Neural cell (in vitro differentiated cells): ENCODE measurements at regions not wholly inside any gene's neighbourhood (a gene's known extent, or its start where the extent isn't known, plus 50 kb on each side); places are given as distances from the start of the nearest gene placed in this dataset.

ENCODE experiments used
- H2AFZ ChIP-seq: fragments of 200-600, 300-800 bp; sonication (generic), shearing (Covaris generic); 2 replicates; pipeline ENCODE4 v1.6.0; 2014; ENCODE audit warnings: low read depth, mild to moderate bottlenecking, antibody characterized with exemption, low read length, moderate library complexity
- H3F3A ChIP-seq: fragments of 200-600 bp; shearing (Covaris generic); 2 replicates; pipeline ENCODE4 v1.6.1; 2016; ENCODE audit warnings: mild to moderate bottlenecking, moderate library complexity, mixed read lengths, antibody characterized with exemption, low read length; ENCODE audit not compliant: insufficient read depth, poor library complexity, severe bottlenecking
- H3K27ac ChIP-seq: fragments of 200-600, 300-800 bp; sonication (generic), shearing (Covaris generic); 2 replicates; pipeline ENCODE4 v1.5.1; 2014; ENCODE audit warnings: mild to moderate bottlenecking, low read length, moderate library complexity
- H3K27me3 ChIP-seq: fragments of 300-800, 200-600 bp; sonication (generic), shearing (Covaris generic); 2 replicates; pipeline ENCODE4 v1.6.0; 2014; ENCODE audit warnings: mild to moderate bottlenecking, low read depth, low read length, moderate library complexity; ENCODE audit not compliant: insufficient read depth
- H3K36me3 ChIP-seq: fragments of 300-800, 200-600 bp; sonication (generic), shearing (Covaris generic); 2 replicates; pipeline ENCODE4 v1.5.1; 2014; ENCODE audit warnings: mild to moderate bottlenecking, antibody characterized with exemption, low read length, moderate library complexity; ENCODE audit not compliant: insufficient read depth
- H3K4me2 ChIP-seq: fragments of 300-800, 200-600 bp; sonication (generic), shearing (Covaris generic); 2 replicates; pipeline ENCODE4 v1.6.0; 2014; ENCODE audit warnings: mild to moderate bottlenecking, low read length
- H3K4me3 ChIP-seq: fragments of 300-800, 200-600 bp; sonication (generic), shearing (Covaris generic); 2 replicates; pipeline ENCODE4 v1.5.1; 2014; ENCODE audit warnings: mild to moderate bottlenecking, low read length, moderate library complexity
- H3K79me2 ChIP-seq: fragments of 200-600 bp; shearing (Covaris generic); replicated peaks from 2 replicates; pipeline ENCODE4 v1.6.0; 2014; ENCODE audit warnings: mild to moderate bottlenecking, low read length, moderate library complexity; ENCODE audit not compliant: insufficient read depth
- H3K9ac ChIP-seq: fragments of 300-800, 200-600 bp; sonication (generic), shearing (Covaris generic); 2 replicates; pipeline ENCODE4 v1.6.1; 2016; ENCODE audit warnings: mild to moderate bottlenecking, low read length, mixed read lengths
- H3K9me2 ChIP-seq: fragments of 200-600 bp; shearing (Covaris generic); 2 replicates; pipeline ENCODE4 v1.6.1; 2016; ENCODE audit warnings: mild to moderate bottlenecking, low read length, mixed read lengths; ENCODE audit not compliant: insufficient read depth
- H3K9me3 ChIP-seq: fragments of 200-600, 300-800 bp; sonication (generic), shearing (Covaris generic); 2 replicates; pipeline ENCODE4 v1.6.1; 2016; ENCODE audit warnings: mild to moderate bottlenecking, mixed run types, low read length, moderate library complexity, mixed read lengths
- H4K20me1 ChIP-seq: fragments of 200-600 bp; shearing (Covaris generic); 2 replicates; pipeline ENCODE4 v1.6.1; 2016; ENCODE audit warnings: mild to moderate bottlenecking, mixed run types; ENCODE audit not compliant: insufficient read depth
- EP300 ChIP-seq: fragments of 450-650 bp; conservative IDR thresholded peaks from 2 replicates; pipeline ENCODE4 v1.6.1; 2014; ENCODE audit warnings: antibody characterized with exemption, mild to moderate bottlenecking, moderate library complexity; ENCODE audit not compliant: poor library complexity, severe bottlenecking
- EZH2 ChIP-seq: fragments of 200-600, 300-800 bp; shearing (Covaris generic), sonication (generic); IDR thresholded peaks from 2 replicates; pipeline ENCODE4 v1.6.1; 2014; ENCODE audit warnings: antibody characterized with exemption, low read length, borderline replicate concordance, mild to moderate bottlenecking; ENCODE audit not compliant: insufficient read depth, poor library complexity, severe bottlenecking
- MXI1 ChIP-seq: fragments of 450-650 bp; conservative IDR thresholded peaks from 2 replicates; pipeline ENCODE4 v1.6.1; 2014; ENCODE audit warnings: antibody characterized with exemption, mild to moderate bottlenecking; ENCODE audit not compliant: poor library complexity, severe bottlenecking
- POLR2AphosphoS5 ChIP-seq: IDR thresholded peaks from 2 replicates; pipeline ENCODE4 v1.6.1; 2012
- RAD21 ChIP-seq: fragments of 450-650 bp; conservative IDR thresholded peaks from 2 replicates; pipeline ENCODE4 v1.6.1; 2014; ENCODE audit warnings: antibody characterized with exemption, mild to moderate bottlenecking, moderate library complexity
- SMC3 ChIP-seq: fragments of 450-650 bp; conservative IDR thresholded peaks from 2 replicates; pipeline ENCODE4 v1.6.1; 2014; ENCODE audit warnings: antibody characterized with exemption, mild to moderate bottlenecking, moderate library complexity; ENCODE audit not compliant: poor library complexity
- TAF1 ChIP-seq: IDR thresholded peaks from 2 replicates; pipeline ENCODE4 v1.6.1; 2012; ENCODE audit warnings: low read depth
- TF ChIP-seq, protein P1 (sequence below): IDR thresholded peaks from 2 replicates; pipeline ENCODE4 v1.6.1; 2012; ENCODE audit warnings: borderline replicate concordance
- TF ChIP-seq, protein P2 (sequence below): fragments of 450-650 bp; IDR thresholded peaks from 2 replicates; pipeline ENCODE4 v1.5.1; 2014; ENCODE audit warnings: antibody characterized with exemption, mild to moderate bottlenecking, moderate library complexity; ENCODE audit not compliant: poor library complexity, severe bottlenecking

GRCh38 chr18:29378651-29379136 is 1201.8 kb upstream of the CDH2 start:
- no peak overlapping the region for H3K4me2 ChIP-seq
- TF ChIP-seq, protein P1, sequence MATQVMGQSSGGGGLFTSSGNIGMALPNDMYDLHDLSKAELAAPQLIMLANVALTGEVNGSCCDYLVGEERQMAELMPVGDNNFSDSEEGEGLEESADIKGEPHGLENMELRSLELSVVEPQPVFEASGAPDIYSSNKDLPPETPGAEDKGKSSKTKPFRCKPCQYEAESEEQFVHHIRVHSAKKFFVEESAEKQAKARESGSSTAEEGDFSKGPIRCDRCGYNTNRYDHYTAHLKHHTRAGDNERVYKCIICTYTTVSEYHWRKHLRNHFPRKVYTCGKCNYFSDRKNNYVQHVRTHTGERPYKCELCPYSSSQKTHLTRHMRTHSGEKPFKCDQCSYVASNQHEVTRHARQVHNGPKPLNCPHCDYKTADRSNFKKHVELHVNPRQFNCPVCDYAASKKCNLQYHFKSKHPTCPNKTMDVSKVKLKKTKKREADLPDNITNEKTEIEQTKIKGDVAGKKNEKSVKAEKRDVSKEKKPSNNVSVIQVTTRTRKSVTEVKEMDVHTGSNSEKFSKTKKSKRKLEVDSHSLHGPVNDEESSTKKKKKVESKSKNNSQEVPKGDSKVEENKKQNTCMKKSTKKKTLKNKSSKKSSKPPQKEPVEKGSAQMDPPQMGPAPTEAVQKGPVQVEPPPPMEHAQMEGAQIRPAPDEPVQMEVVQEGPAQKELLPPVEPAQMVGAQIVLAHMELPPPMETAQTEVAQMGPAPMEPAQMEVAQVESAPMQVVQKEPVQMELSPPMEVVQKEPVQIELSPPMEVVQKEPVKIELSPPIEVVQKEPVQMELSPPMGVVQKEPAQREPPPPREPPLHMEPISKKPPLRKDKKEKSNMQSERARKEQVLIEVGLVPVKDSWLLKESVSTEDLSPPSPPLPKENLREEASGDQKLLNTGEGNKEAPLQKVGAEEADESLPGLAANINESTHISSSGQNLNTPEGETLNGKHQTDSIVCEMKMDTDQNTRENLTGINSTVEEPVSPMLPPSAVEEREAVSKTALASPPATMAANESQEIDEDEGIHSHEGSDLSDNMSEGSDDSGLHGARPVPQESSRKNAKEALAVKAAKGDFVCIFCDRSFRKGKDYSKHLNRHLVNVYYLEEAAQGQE = no peak
- TF ChIP-seq EZH2 = no peak
- no peak for TF ChIP-seq POLR2AphosphoS5
- TF ChIP-seq MXI1 = no peak
- TF ChIP-seq EP300 = no peak
- no peak for TF ChIP-seq RAD21
- TF ChIP-seq, protein P2, sequence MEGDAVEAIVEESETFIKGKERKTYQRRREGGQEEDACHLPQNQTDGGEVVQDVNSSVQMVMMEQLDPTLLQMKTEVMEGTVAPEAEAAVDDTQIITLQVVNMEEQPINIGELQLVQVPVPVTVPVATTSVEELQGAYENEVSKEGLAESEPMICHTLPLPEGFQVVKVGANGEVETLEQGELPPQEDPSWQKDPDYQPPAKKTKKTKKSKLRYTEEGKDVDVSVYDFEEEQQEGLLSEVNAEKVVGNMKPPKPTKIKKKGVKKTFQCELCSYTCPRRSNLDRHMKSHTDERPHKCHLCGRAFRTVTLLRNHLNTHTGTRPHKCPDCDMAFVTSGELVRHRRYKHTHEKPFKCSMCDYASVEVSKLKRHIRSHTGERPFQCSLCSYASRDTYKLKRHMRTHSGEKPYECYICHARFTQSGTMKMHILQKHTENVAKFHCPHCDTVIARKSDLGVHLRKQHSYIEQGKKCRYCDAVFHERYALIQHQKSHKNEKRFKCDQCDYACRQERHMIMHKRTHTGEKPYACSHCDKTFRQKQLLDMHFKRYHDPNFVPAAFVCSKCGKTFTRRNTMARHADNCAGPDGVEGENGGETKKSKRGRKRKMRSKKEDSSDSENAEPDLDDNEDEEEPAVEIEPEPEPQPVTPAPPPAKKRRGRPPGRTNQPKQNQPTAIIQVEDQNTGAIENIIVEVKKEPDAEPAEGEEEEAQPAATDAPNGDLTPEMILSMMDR = no peak
- no peak overlapping the region for H3K4me3 ChIP-seq
- no peaks in the 10 kb centered on the region for H3K9me3 ChIP-seq
- H4K20me1 ChIP-seq = no peaks in the 10 kb centered on the region
- H3K9me2 ChIP-seq = no peaks in the 10 kb centered on the region
- H3K36me3 ChIP-seq = no peaks in the 10 kb centered on the region
- H3K79me2 ChIP-seq = no peaks in the 10 kb centered on the region
- H3K27me3 ChIP-seq = no peaks in the 10 kb centered on the region
- H2AFZ ChIP-seq = no peak overlapping the region
- H3K27ac ChIP-seq = no peak overlapping the region
- H3F3A ChIP-seq = no peaks in the 10 kb centered on the region
- H3K9ac ChIP-seq = no peak overlapping the region

DNA sequence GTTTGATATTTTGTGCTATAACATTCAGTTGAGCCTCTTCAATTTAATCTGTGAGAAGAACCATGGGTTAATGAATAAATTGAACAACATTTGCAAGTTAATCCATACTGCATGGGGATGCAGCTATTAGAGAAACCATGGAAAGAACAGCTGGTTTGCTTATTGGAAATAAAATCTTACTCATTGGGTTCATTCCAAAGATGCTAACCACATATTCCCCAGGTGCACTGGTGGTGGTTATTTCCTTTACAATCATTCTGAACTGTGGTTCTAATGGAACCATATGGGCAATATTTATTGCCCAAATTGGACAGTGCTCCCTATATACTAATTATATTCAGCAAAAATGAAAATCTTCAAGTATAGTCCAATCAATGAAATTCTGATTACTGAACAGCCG is 1200.4 kb upstream of the CDH2 start:
- no peaks in the 10 kb centered on the region for H3K9me3 ChIP-seq
- TF ChIP-seq EZH2 (no peak), SMC3 (no peak), RAD21 (no peak), EP300 (no peak)
- no peaks in the 10 kb centered on the region for H3K36me3 ChIP-seq
- no peak overlapping the region for H2AFZ ChIP-seq
- H3K9me2 ChIP-seq = no peaks in the 10 kb centered on the region
- no peaks in the 10 kb centered on the region for H3K79me2 ChIP-seq
- H3F3A ChIP-seq = no peaks in the 10 kb centered on the region
- H3K4me2 ChIP-seq = no peak overlapping the region
- H3K27ac ChIP-seq = no peak overlapping the region
- H3K9ac ChIP-seq = no peak overlapping the region
- H3K27me3 ChIP-seq = no peaks in the 10 kb centered on the region
- no peaks in the 10 kb centered on the region for H4K20me1 ChIP-seq
- H3K4me3 ChIP-seq = no peak overlapping the region

DNA sequence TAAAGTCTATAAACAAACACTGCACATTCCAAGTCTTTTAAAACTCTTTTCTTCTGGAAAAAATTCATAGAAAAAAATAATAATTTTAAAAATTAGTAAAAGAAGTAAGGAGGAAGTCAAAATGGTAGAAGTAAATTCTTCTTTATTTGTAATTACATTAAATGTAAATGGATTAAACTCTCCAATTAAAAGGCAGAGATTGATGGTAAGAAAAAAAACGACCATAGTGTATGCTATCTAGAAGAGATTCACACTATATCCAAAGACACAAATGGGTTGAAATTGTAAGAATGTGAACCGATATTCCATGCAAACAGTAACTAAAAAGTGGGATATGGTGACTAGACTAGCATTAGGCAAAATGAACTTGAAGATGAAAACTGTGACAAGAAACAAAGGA is 1196.1 kb upstream of the CDH2 start:
- no peaks in the 10 kb centered on the region for H4K20me1 ChIP-seq
- TF ChIP-seq EP300 (no peak), MXI1 (no peak), TAF1 (no peak), POLR2AphosphoS5 (no peak), SMC3 (no peak), RAD21 (no peak), EZH2 (no peak)
- TF ChIP-seq, protein P1 = no peak
- TF ChIP-seq, protein P2 = no peak
- no peaks in the 10 kb centered on the region for H3K9me2 ChIP-seq
- H3K79me2 ChIP-seq = no peaks in the 10 kb centered on the region
- no peaks in the 10 kb centered on the region for H3K27me3 ChIP-seq
- no peak overlapping the region for H3K4me2 ChIP-seq
- H3K4me3 ChIP-seq = no peak overlapping the region
- H2AFZ ChIP-seq = no peak overlapping the region
- no peaks in the 10 kb centered on the region for H3F3A ChIP-seq
- H3K27ac ChIP-seq = no peak overlapping the region
- no peaks in the 10 kb centered on the region for H3K9me3 ChIP-seq
- H3K36me3 ChIP-seq = no peaks in the 10 kb centered on the region
- no peak overlapping the region for H3K9ac ChIP-seq
